ENCODE measurements at regions not wholly inside any gene's neighbourhood (a gene's known extent, or its start where the extent isn't known, plus 50 kb on each side); places are given as distances from the start of the nearest gene placed in this dataset.
"Not testable (repeated sequence)": the region's sequence is repeated elsewhere in the genome, so short reads cannot be mapped to it uniquely, and the experiment has no call there.

- no peak for DNase-seq
Measured at GRCh38 chr19:28075229-28075628, 1137.7 kb downstream of the UQCRFS1 start.

GRCh38 chr19:28074773-28075172 is 1138.2 kb downstream of the UQCRFS1 start:
- no peak for DNase-seq

DNA sequence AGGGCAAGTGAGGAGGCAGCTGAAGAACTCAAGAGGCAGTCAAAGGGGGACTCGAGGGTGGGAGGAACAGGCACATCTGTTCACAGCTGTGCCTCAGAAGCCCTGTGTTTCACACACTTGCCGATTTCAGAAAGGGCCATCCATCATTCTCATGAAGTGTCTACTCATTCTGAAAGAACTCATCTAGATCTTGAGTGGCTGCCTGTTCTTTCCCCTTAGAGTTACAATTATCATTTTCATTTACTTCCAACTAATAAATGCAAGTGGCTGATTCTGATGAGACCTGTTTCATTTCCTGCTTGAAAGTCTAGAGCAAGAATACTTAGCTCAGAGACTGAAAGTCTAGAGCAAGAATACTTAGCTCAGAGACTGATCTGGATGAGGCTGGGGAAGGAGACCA is 1145.1 kb downstream of the UQCRFS1 start:
- DNase-seq, result no peak

DNA sequence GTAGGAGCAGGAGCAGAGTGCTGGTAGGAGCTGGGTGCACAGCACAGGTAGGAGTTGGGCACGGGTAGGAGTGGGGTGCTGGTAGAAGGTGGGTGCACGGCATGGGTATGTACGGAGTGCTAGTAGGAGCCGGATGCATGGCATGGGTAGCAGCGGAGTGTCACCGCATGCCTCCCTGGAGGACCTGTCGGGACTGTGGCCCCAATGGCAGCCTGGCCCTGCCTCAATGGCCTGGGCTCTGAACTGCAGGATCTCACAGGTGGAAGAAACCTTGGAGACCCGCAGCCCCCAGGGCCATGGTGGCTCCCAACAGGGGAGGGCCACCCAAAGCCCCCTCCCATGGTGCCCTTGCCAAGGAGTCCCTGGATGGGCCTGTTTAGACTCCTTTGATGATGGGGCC is 1146.0 kb downstream of the UQCRFS1 start:
- DNase-seq, result no peak

- DNase-seq, result no peak
Measured at GRCh38 chr19:28066161-28066560, 1146.8 kb downstream of the UQCRFS1 start.

DNA sequence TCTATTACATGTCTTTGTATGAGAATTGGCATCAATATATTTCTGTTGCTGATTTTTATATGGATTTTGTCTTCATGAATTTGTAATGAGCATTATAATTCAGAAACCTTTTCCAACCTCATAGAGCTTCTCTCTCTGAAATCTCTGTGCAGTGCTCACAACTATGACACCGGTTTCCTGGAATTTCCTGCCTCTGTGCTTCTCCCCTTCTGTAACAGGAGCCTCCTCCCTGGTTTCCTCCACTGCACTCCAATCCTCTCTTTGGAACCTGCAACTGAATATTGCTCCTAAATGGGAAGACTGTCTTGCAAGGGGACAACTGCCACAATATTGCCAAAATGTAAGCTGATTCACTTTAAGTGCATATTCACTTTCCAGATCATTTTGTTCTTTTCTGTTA is 1147.9 kb downstream of the UQCRFS1 start:
- no peak for DNase-seq

DNA sequence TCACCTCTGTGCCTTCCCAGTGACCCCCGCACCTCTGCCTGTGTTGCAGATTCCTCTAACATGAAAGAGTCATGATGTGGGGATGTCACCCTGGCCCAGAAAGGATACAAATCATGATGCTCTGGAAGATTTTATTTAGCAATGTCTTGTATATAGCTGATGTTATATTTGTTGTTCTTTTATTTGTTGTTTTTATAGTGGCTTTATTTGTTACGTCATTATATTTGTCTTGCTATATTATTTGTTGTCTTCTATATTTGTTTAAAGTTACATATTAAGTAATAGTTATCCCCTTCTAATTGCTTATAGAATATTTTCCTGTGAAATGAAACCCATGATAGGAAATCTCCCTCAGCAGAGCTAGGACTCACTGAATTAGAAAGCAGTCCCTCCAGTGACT is 1149.2 kb downstream of the UQCRFS1 start:
- no peak for DNase-seq

GRCh38 chr19:28061111-28061510 is 1151.8 kb downstream of the UQCRFS1 start:
- DNase-seq, result no peak

- DNase-seq, result not testable (repeated sequence)
Measured at GRCh38 chr19:28057026-28057425, 1155.9 kb downstream of the UQCRFS1 start.

- no peak for DNase-seq
Measured at GRCh38 chr19:28051047-28051446, 1161.9 kb downstream of the UQCRFS1 start.

- no peak for DNase-seq
Measured at GRCh38 chr19:28049875-28050274, 1163.1 kb downstream of the UQCRFS1 start.

- DNase-seq, result no peak
Measured at GRCh38 chr19:28046932-28047331, 1166.0 kb downstream of the UQCRFS1 start.

GRCh38 chr19:28045621-28046020 is 1167.3 kb downstream of the UQCRFS1 start:
- DNase-seq, result no peak

DNA sequence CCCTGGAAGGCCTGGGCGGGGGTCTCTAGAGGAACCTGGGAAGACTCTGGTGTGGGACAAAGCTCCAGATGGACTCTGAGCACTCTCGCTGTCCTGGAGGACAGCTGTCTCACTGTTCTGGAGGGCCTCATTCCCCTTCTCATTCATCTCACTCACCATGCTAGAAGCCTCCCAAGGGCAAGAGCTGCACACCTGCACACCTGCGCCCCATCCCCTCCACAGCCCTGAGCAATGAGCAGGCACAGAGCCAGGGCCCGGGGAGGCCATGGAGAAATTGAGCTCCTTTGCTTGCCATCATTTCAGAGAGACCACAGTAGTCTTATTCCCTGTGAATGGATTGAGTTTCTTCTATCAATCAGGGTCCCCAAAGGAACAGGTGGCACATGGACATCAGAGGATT is 1168.5 kb downstream of the UQCRFS1 start:
- DNase-seq, result no peak

DNA sequence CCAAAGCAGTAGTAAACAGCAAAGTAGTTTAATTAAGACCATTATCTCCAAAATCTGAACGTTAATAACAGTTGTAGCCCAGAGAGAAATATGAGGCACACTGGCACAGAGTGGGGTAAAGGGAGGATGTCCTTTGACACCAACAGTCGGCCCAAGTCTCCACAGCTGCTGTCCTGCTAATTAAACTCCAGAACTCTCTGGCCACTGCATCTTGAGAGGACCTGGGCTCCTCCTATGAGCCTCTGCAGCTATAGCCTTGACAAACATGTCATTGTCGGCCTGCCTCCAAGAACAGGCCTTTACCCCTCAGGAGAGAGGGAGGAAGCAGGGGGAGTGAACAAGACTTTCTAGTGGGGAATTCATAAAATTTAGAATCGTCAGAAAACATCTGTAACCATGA is 1170.4 kb downstream of the UQCRFS1 start:
- no peak for DNase-seq

- DNase-seq, result no peak
Measured at GRCh38 chr19:28039677-28040381, 1173.1 kb downstream of the UQCRFS1 start.

GRCh38 chr19:28037186-28037585 is 1175.8 kb downstream of the UQCRFS1 start:
- no peak for DNase-seq

DNA sequence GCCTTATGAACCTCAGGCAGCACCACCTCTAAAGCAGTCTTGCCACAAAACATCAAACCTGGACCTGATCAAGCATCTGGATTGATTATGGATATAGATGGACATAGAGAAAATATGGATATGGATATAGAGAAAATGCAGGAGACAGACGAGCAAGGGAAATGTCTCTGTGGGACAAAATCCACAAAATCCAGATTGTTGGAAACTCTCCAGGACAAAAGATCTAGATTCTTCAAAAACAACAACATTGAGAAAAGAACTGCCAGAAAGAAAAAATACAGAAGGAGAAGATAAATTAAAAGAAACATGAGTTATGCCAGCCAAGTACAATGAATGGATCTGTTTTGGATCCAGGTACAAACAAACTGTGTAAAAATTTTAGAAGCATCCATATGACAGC is 1176.5 kb downstream of the UQCRFS1 start:
- DNase-seq, result no peak

DNA sequence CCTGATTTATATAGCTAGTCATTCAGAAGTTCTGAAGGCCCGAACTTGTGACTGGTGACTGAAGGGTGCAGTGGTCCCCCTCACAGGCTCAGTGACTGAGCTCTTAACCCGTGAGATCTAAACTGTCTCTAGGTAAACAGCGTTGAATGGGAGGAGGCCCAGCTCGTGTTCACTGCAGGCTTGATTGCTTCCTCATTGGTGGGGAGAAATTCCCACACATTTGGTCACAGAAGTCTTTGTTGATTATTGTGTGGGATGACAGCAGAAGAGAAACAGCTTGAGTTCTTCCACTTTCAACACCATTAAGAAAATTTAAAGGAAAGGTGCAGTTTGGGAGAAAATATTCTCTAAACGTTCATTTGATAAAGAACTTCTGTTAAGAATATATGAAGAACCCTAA is 1178.0 kb downstream of the UQCRFS1 start:
- no peak for DNase-seq

DNA sequence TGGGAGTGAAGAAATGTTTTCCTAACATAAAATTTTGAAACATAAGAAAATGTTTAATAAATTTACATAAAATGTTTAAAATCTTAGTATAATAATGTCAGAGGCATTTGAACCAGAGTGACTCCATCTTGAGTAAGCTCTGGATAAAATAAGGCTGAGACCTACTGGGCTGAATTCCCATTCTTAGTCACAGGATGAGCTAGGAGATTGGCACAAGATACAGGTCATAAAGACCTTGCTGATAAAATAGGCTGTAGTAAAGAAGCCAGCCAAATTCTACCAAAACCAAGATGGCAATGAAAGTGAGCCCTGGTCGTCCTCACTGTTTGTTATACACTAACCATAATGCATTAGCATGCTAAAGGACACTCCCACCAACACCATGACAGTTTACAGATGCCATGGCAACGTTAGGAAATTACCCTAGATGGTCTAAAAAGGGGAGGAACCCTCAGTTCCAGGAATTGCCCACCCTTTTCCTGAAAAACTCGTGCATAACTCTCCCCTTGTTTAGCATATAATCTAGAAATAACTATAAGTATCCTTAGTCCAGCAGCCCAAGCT is 1184.0 kb downstream of the UQCRFS1 start:
- no peak for DNase-seq

GRCh38 chr19:28027116-28027515 is 1185.8 kb downstream of the UQCRFS1 start:
- DNase-seq, result no peak

DNA sequence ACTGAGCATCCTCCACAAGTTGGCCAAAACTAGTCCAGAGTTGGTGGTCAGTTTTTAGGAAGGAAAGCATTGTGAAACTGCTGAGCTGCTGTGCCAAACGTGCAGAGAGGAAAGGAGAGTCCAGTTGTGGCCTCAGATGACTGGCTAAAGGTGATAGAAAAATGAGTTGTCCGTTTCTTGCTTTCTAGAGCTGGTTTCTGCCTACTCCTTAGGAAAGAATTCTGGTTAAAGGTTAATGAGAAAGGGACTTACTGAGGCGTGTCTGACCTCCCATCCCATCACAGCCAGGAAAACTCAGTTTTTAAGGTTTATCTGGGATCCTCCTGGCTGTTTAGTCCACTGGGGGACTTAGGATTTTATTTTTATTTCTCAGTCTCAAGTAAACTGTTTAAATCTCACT is 1186.3 kb downstream of the UQCRFS1 start:
- no peak for DNase-seq

GRCh38 chr19:28024920-28025319 is 1188.0 kb downstream of the UQCRFS1 start:
- DNase-seq, result no peak

GRCh38 chr19:28023064-28023463 is 1189.9 kb downstream of the UQCRFS1 start:
- DNase-seq, result no peak

DNA sequence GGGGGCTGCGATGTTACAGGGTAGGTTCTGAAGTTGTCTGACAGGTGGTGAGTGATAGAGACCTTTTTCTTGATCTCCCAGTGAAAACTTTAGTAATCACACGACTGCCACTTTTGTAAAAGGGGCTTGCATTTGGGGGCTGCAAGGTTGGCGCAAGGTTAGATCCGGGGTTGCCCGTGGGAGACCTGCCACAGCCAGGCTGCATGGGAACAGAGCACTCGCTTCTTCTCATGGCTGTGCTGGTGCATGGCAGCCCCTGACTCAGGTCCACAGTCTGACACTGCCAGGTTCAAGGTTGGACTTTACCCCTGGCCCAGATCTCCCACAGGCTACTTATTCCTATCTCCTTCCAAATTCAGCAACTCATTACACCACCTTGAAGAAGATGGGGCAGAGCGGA is 1190.4 kb downstream of the UQCRFS1 start:
- DNase-seq, result no peak

Data from AML-193 (cell line).